GM20000 (cell line): ENCODE measurements at regions not wholly inside any gene's neighbourhood (a gene's known extent, or its start where the extent isn't known, plus 50 kb on each side); places are given as distances from the start of the nearest gene placed in this dataset.

Experiments used
- DNase-seq: peaks from one replicate; pipeline ENCODE4 v3.0.0; 2012; ENCODE audit warnings: low spot score
- CTCF ChIP-seq: IDR thresholded peaks from 2 replicates; pipeline ENCODE4 v1.5.1; 2012; ENCODE audit warnings: mild to moderate bottlenecking, control low read depth; ENCODE audit errors: extremely low read depth, missing control alignments

DNA sequence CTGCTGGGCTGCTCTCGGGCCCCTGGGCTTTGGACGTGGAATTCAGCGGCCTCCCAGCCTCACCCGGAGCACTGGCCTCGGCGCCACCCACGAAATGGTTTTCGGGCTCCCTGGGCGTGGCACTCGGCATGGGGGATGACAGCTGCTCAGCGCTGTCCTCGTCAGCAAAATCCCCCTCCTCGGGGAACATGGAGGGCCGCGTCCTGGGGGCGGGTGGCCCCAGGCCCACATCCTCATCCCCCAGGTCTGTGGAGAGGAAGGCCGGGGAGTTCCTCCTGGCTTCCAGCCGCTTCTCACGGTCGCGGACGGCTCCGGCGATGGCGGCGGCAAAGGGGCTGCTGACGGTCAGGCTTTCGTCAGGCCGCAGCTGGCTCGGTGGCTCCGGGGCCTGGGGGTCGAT, 88.4 kb downstream of the CTTN start:
- TF ChIP-seq CTCF: no peak
- DNase-seq: no peak

DNA sequence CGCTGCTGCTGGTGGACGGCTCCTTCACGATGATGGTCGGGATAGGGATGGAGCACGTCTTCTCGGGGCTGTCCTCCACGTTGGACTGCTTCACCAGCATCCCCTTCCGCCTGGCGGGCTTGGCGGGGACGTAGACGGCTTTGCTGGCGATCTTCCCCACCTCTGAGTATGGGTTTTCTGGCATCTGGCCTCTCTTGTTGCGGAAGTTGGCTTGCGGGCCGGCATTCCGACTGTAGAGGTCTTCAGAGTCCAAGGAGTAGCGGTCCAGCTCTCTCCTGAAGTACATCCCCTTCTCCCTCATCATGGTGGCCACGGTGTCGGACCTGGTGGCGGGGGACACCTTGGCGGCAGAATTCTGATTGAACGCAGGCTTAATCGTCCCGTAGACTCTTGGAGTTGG, 88.8 kb downstream of the CTTN start:
- TF ChIP-seq CTCF: no peak
- DNase-seq: no peak

DNA sequence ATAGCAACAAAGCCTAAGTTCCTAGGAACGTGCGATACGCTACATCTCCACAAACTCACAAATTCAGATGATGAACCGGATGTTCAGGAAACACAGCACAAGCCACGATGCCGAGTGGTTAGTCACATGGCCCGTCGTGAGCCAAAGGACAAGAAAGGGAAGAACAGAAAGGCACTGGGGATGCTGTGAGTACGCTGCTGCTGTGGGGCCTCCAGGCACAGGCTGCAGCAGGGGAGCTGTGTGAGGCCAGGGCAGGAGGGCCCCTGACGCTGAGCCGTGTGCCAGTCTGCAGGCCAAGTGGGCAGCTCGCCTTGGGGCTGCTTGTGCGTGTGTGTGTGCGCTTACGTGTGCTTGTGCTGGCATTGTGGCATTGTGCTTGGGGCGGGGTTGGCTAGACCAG, 89.4 kb downstream of the CTTN start:
- no peak for DNase-seq
- TF ChIP-seq CTCF: no peak

DNA sequence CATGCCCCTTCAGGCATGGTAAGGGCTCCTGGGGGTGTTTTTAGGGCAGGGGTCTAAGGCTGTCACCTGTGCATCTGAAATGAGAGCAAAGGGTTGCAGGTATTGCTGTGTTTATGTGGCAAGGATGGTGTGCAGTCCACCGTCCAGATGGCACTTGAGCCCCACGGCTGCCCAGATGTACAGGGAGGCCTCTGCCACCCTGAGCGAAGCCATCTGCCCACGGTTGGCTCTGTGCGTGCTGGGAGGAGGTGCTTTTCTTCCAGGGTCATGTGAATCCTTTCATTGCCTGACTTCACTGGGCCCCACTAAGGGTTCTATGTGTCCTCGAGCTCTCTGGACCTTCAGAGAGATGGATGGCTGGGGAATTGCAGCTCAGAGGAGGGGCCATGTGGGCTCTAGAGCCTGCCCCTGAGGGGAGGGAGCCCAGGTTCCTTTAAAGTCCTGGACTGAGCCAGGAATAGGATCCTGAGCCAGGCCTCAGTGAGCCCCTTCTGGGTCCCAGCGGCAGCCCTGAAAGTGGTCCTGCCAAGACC, 89.9 kb downstream of the CTTN start:
- no peak for DNase-seq
- no peak for TF ChIP-seq CTCF

DNA sequence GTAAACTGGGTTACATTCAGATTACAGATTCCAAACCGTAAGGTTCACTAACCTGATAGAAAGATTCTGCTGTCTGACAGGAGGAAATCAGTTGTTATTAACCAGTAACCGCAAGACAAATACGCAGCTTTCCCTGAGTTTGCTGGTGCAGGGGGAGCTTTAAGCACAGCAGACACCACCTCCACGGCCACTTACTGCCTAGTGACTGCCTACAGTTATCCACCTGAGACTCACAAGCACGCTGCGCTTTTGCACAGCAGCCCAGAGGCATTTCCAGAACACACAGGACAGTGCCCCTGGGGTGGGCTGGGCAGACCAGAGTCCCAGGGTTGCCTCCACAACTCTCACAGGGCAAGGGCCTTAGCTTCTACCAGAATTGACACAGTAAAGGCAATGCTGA, 90.9 kb downstream of the CTTN start:
- no peak for TF ChIP-seq CTCF
- DNase-seq: no peak

DNA sequence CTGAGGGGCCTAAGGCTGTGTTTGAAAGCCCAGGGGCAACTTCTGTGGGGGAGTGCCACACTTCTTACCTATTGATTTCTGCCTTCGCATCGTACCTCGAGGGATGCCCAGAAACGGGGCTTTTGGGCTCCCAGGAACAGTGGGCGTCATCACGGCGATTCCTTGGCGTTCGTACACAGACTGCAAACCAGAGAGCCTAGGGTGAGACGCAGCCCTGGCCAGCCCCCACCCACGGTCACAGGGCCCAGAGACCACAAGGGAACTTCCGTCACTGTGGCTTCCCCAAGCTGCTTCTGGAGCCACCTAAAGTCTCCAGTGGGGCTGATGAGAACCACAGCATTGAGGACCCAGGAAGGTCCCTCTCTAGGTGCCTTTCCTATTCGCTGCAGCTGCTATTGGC, 91.9 kb downstream of the CTTN start:
- no peak for TF ChIP-seq CTCF
- peak; percentile 67 for DNase-seq

DNA sequence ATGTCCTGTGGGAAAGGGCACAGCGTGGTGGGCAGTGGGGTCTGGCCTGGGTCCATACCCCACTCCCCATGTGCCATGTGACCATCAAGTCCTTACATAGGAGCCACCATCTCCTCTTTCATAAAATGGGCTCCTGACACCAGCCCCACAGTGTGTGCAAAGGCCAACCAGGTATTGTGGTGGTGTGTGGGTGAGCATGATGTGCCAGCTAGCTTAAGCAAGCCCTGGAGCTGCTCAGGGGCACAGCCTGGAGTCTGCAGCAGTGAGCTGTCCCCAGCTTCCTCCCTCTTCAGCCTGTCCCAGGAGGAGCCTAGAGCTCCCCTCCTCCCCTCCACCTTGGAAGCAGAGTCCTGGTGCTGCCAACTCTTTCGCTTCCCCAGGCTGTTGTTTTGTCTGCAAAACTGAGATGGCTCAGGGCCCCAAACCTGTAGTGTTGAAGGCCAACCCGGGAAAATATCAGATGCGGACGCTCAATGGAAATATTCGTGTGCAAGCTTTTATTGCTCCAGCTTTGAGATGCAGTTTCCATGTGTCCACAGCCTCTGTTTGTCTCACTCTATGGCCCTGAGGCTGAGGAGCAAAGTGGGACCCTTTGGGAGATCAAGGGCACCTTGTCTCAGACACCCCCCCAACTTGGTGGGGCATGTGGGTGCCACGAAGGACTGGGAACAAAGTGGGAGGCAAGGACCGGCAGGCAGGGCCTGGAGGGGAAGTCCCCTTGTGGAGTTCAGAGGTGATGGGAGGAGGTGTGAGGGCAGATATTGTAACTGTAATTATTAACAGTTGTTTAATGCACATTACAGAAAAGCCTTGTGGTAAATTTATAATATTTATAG, 92.6 kb downstream of the CTTN start:
- no peak for DNase-seq
- TF ChIP-seq CTCF: no peak
